Skin of body (tissue), 1 donor: ENCODE measurements at regions not wholly inside any gene's neighbourhood (a gene's known extent, or its start where the extent isn't known, plus 50 kb on each side); places are given as distances from the start of the nearest gene placed in this dataset.
"Not testable (repeated sequence)": the region's sequence is repeated elsewhere in the genome, so short reads cannot be mapped to it uniquely, and the experiment has no call there.

Experiments used
- DNase-seq: peaks from one replicate; lab custom pipeline; 2025; lab: John Stamatoyannopoulos, UW

DNA sequence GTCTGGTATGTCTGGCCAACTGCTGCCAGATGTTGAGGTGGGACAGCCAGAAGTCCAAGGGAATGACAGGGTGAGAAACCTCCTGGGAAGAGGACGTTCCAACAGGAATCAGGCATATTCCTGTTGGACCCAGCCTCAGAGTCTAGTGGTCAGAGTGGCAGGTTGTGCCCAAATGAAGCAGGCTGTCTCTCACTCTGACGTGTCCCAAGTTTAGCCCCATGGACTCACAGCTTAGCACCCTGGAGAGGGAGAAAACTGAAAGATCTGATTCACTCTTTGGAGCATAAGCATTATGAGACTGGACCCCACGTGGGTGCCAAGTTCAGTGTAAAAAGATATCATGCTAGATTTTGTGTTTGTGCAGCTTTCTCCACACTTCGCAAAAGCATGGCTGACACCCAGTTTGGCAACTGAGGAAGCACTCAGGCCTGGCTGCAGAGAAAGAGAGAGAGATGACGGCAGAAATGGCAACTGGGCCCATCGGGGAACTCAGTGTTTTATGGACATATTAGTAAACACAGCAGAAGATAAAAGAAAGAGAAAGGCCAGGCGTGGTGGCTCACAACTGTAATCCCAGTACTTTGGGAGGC lies 88.2 kb upstream of the LMCD1 start:
- no peak for DNase-seq

GRCh38 chr3:8416965-8417364 lies 84.7 kb upstream of the LMCD1 start:
- no peak for DNase-seq

GRCh38 chr3:8420612-8421011 lies 81.0 kb upstream of the LMCD1 start:
- peak; percentile 80 for DNase-seq

DNA sequence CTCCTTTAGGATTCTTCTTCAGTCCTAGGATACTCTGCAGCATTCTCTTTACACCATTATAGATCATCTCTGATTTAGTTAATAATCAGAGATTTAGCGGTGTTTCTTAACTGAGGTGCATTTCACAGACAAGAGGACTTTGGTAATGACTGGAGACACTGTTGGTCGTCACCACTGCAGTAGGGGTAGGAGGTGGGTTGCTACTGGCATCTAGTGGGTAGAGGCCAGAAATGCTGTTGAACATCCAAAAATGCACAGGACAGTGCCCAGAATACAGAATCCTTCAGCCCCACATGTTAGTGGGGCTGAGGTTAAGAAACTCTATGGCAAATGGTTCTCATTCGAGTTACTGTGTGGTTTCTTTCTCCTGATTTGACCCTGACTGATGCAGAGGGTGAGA lies 80.4 kb upstream of the LMCD1 start:
- peak; percentile 14 for DNase-seq

DNA sequence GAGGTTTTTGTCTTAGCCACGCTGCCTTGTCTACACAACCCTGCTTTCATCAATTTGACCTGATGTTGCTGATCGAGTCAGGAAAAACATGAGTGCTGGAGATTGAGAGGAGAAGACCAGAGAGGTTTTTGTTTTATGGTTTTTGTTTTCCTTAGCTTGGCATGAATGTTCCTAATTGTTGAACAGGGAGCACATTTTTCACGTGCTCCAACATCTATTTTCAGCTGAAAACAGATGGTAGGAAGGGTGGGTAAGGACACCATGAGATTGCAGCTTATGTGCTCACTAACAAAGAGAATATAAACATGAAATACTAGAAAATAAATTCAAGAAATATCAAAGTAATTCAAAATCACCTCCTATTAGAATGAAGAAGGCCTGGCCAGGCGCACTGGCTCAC lies 79.9 kb upstream of the LMCD1 start:
- no peak for DNase-seq

- no peak for DNase-seq
Observed at GRCh38 chr3:8423307-8423706, 78.3 kb upstream of the LMCD1 start.

GRCh38 chr3:8424281-8424680 lies 77.3 kb upstream of the LMCD1 start:
- no peak for DNase-seq

DNA sequence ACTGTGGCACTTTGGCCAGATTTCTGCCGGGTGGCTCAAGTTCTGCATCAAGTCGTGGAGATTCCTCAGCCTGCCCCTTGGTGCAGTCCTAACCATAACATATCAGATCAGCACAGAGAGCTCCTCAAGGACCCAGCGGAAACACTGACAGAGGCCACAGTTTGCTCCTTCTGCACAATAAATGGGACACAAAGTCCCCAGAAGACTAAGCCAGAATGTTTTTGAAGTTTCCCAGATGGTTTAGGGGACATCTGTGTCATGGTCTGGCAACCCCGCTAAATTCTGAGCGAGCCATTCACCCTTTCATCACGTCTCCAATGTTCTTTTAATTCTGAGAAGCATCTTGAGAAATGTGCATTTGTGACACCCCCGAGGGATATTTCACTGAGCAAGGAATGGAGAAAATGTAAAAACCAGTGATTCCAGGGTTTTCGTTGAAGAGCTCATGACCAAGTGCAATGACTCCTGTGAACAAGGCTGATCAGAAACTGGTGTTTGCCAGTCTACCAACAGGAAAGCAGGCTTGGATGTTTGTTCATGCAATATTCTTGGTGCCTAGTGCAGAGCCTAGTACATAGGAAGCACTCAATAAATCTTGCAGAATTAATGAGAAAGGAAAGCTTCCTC lies 64.8 kb upstream of the LMCD1 start:
- no peak for DNase-seq

DNA sequence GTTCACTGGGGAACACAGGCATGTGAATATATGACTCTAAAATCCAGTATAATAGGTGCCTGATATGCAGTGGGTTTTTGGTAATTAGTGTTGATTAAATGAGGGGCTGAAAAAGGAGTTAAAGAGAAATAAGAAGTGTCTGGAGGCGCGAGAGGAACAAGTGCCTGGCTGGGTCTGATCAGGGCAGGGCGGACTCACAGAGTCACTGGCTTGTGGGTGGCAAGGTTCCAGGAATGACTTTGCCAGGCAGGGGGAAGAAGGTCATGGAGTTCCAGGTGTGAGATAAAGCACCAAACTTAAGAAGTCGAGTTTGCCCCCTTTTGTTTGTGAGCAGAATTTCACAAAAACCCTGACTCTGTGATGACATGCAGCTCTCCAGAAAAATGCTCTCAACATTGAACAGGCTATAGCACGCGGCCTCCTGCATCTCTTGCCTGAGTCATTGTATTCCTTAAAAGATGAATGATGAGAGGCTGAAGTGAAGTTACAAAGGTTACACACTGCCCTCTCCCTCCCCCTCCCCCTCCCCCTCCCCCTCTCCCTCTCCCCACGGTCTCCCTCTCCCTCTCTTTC lies 63.0 kb upstream of the LMCD1 start:
- no peak for DNase-seq

DNA sequence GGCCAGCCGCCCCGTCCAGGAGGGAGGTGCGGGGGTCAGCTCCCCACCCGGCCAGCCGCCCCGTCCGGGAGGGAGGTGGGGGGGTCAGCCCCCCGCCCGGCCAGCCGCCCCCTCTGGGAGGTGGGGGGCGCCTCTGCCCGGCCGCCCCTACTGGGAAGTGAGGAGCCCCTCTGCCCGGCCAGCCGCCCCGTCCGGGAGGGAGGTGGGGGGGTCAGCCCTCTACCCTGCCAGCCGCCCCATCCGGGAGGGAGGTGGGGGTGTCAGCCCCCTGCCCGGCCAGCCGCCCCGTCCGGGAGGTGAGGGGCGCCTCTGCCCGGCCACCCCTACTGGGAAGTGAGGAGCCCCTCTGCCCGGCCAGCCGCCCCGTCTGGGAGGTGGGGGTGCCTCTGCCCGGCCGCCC lies 61.5 kb upstream of the LMCD1 start:
- DNase-seq, result not testable (repeated sequence)

- DNase-seq, result peak; percentile 90
Observed at GRCh38 chr3:8441969-8442559, 59.6 kb upstream of the LMCD1 start.

- DNase-seq, result no peak
Observed at GRCh38 chr3:8442993-8443650, 58.5 kb upstream of the LMCD1 start.

GRCh38 chr3:8443829-8444791 lies 57.5 kb upstream of the LMCD1 start:
- DNase-seq, result peak; percentile 74

DNA sequence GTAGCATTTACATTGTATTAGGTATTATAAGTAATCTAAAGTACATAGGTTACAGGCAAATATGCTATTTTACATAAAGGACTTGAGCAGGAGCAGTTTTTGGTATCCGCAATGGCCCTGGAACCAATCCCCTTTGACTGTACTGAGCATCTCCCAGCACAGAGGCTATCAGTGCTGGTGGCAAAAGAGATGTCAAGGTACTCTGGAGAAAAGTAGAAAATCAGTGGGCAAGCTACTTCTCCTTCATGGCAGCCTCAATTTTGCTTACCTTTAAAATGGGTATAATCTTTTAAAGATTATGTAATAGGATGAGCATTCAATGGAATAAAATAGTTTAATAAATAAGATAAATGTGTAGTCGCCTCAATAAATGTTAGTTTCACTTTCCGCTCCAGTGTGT lies 56.7 kb upstream of the LMCD1 start:
- DNase-seq, result no peak

GRCh38 chr3:8445861-8446260 lies 55.8 kb upstream of the LMCD1 start:
- DNase-seq, result peak; percentile 82

GRCh38 chr3:8446845-8447244 lies 54.8 kb upstream of the LMCD1 start:
- no peak for DNase-seq

GRCh38 chr3:8450618-8451017 lies 51.0 kb upstream of the LMCD1 start:
- no peak for DNase-seq

DNA sequence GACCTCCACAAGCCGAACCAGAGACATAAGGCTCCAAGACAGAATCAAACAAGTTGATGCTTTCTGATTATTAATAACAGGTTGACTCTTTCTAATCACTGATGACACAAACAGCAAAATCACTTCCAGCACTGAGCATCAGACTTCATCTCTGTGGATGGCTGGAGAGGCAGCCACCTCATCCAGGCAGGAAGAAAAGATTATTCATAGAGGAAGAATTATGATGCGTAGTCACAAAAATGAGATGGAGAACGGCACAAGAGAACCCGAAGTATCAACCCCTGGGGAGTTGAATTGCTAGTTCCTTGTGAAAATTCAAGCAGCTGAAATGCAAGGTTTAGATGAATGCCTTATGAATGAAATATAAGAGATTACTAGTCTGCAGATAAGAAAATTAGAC lies 49.9 kb upstream of the LMCD1 start:
- DNase-seq, result no peak
